ENCODE measurements at regions not wholly inside any gene's neighbourhood (a gene's known extent, or its start where the extent isn't known, plus 50 kb on each side); places are given as distances from the start of the nearest gene placed in this dataset.

GRCh38 chr7:41334071-41334862 is 368.6 kb downstream of the INHBA start:
- TF ChIP-seq USF1 (IDR thresholded peaks at IDR 0.05) (no peak), ZBTB7A (IDR thresholded peaks at IDR 0.05; ENCODE audit: low read depth) (no peak), NFIC (IDR thresholded peaks at IDR 0.05) (no peak), RAD21 (IDR thresholded peaks at IDR 0.05; ENCODE audit: low read depth) (no peak)

GRCh38 chr7:41333511-41333910 is 369.4 kb downstream of the INHBA start:
- TF ChIP-seq EP300 (IDR thresholded peaks at IDR 0.05; ENCODE audit: borderline replicate concordance) (no peak), YY1 (IDR thresholded peaks at IDR 0.05; ENCODE audit: low read depth) (no peak), NFIC (IDR thresholded peaks at IDR 0.05) (no peak), EGR1 (IDR thresholded peaks at IDR 0.05) (no peak), CREB1 (IDR thresholded peaks at IDR 0.05; ENCODE audit: low read depth) (no peak), USF1 (IDR thresholded peaks at IDR 0.05) (no peak), FOXM1 (IDR thresholded peaks at IDR 0.05; ENCODE audit: borderline replicate concordance, low read depth) (no peak), REST (IDR thresholded peaks at IDR 0.05; ENCODE audit: low read depth) (no peak), CEBPB (IDR thresholded peaks at IDR 0.05) (no peak), RAD21 (IDR thresholded peaks at IDR 0.05; ENCODE audit: low read depth) (no peak), TEAD4 (IDR thresholded peaks at IDR 0.05) (no peak), MAX (IDR thresholded peaks at IDR 0.05) (no peak), TAF1 (IDR thresholded peaks at IDR 0.05; ENCODE audit: low read depth) (no peak), TCF12 (IDR thresholded peaks at IDR 0.05; ENCODE audit: low read depth) (no peak), ZBTB7A (IDR thresholded peaks at IDR 0.05; ENCODE audit: low read depth) (no peak)

- TF ChIP-seq TCF12 (IDR thresholded peaks at IDR 0.05; ENCODE audit: low read depth): no peak
- no peak for TF ChIP-seq RAD21 (IDR thresholded peaks at IDR 0.05; ENCODE audit: low read depth)
- TF ChIP-seq NFIC (IDR thresholded peaks at IDR 0.05): no peak
- TF ChIP-seq TAF1 (IDR thresholded peaks at IDR 0.05; ENCODE audit: low read depth): no peak
- TF ChIP-seq EP300 (IDR thresholded peaks at IDR 0.05; ENCODE audit: borderline replicate concordance): no peak
- no peak for TF ChIP-seq MAX (IDR thresholded peaks at IDR 0.05)
- no peak for TF ChIP-seq YY1 (IDR thresholded peaks at IDR 0.05; ENCODE audit: low read depth)
- TF ChIP-seq ZBTB7A (IDR thresholded peaks at IDR 0.05; ENCODE audit: low read depth): no peak
- no peak for TF ChIP-seq USF1 (IDR thresholded peaks at IDR 0.05)
- TF ChIP-seq EGR1 (IDR thresholded peaks at IDR 0.05): no peak
- no peak for TF ChIP-seq REST (IDR thresholded peaks at IDR 0.05; ENCODE audit: low read depth)
- no peak for TF ChIP-seq TEAD4 (IDR thresholded peaks at IDR 0.05)
- no peak for TF ChIP-seq FOXM1 (IDR thresholded peaks at IDR 0.05; ENCODE audit: borderline replicate concordance, low read depth)
- TF ChIP-seq CEBPB (IDR thresholded peaks at IDR 0.05): no peak
- no peak for TF ChIP-seq CREB1 (IDR thresholded peaks at IDR 0.05; ENCODE audit: low read depth)
Measured at GRCh38 chr7:41331194-41331593, 371.7 kb downstream of the INHBA start.

- TF ChIP-seq EP300 (IDR thresholded peaks at IDR 0.05; ENCODE audit: borderline replicate concordance) (no peak), EGR1 (IDR thresholded peaks at IDR 0.05) (no peak), ZBTB7A (IDR thresholded peaks at IDR 0.05; ENCODE audit: low read depth) (no peak), MAX (IDR thresholded peaks at IDR 0.05) (no peak), YY1 (IDR thresholded peaks at IDR 0.05; ENCODE audit: low read depth) (no peak), USF1 (IDR thresholded peaks at IDR 0.05) (no peak), RAD21 (IDR thresholded peaks at IDR 0.05; ENCODE audit: low read depth) (no peak), CREB1 (IDR thresholded peaks at IDR 0.05; ENCODE audit: low read depth) (no peak), CEBPB (IDR thresholded peaks at IDR 0.05) (no peak), TCF12 (IDR thresholded peaks at IDR 0.05; ENCODE audit: low read depth) (no peak), TEAD4 (IDR thresholded peaks at IDR 0.05) (no peak)
Measured at GRCh38 chr7:41328544-41328943, 374.3 kb downstream of the INHBA start.

Measured in Ishikawa (cell line).